ENCODE measurements at regions not wholly inside any gene's neighbourhood (a gene's known extent, or its start where the extent isn't known, plus 50 kb on each side); places are given as distances from the start of the nearest gene placed in this dataset.

GRCh38 chr12:75725521-75726111 lies 214.2 kb upstream of the KRR1 start:
- intact Hi-C loops (cut with DNase I): no loop called here
- Histone ChIP-seq H3K27ac (ENCODE audit: low read depth in 2 of 2, low read length in 2 of 2) (no peak overlapping the region), H3K4me3 (ENCODE audit: low read length in 3 of 3) (no peak overlapping the region), H3K4me1 (ENCODE audit: control insufficient read depth in 2 of 3, insufficient read depth in 2 of 3, low read depth in 1 of 3, low read length in 3 of 3) (peaks cover 0 to 11% (median 10%) of the 10 kb centered on the region in 3 donors), H3K27me3 (ENCODE audit: control insufficient read depth, insufficient read depth, low read length) (no peaks in the 10 kb centered on the region), H3K36me3 (ENCODE audit: control insufficient read depth in 2 of 3, insufficient read depth in 3 of 3, low read length in 3 of 3) (no peaks in the 10 kb centered on the region), H3K9ac (ENCODE audit: low read length in 3 of 3) (no peak overlapping the region), H3K9me3 (ENCODE audit: control insufficient read depth in 2 of 3, insufficient read depth in 1 of 3, low read length in 3 of 3) (no peaks in the 10 kb centered on the region)
- no peak for TF ChIP-seq CTCF (IDR thresholded peaks at IDR 0.05; ENCODE audit: borderline replicate concordance, extremely low read depth, insufficient read depth)
- FAIRE-seq: no peak
- DNase-seq: peak in 2 of 5 donors; percentile 37 to 42

GRCh38 chr12:75724928-75725312 lies 213.5 kb upstream of the KRR1 start:
- Histone ChIP-seq H3K9ac (ENCODE audit: low read length in 3 of 3) (no peak overlapping the region), H3K27me3 (ENCODE audit: control insufficient read depth, insufficient read depth, low read length) (no peaks in the 10 kb centered on the region), H3K9me3 (ENCODE audit: control insufficient read depth in 2 of 3, insufficient read depth in 1 of 3, low read length in 3 of 3) (no peaks in the 10 kb centered on the region), H3K4me1 (ENCODE audit: control insufficient read depth in 2 of 3, insufficient read depth in 2 of 3, low read depth in 1 of 3, low read length in 3 of 3) (peaks cover 0 to 11% (median 10%) of the 10 kb centered on the region in 3 donors), H3K27ac (ENCODE audit: low read depth in 2 of 2, low read length in 2 of 2) (no peak overlapping the region), H3K36me3 (ENCODE audit: control insufficient read depth in 2 of 3, insufficient read depth in 3 of 3, low read length in 3 of 3) (no peaks in the 10 kb centered on the region), H3K4me3 (ENCODE audit: low read length in 3 of 3) (no peak overlapping the region)
- DNase-seq (peak in 4 of 5 donors; percentile 47 to 91 (median 72)), FAIRE-seq (no peak)
- intact Hi-C loops (cut with DNase I): no loop called here
- no peak for TF ChIP-seq CTCF (IDR thresholded peaks at IDR 0.05; ENCODE audit: borderline replicate concordance, extremely low read depth, insufficient read depth)

GRCh38 chr12:75724307-75724927 lies 213.0 kb upstream of the KRR1 start:
- no peak for DNase-seq
- peaks cover 0 to 11% (median 10%) of the 10 kb centered on the region in 3 donors for H3K4me1 ChIP-seq (ENCODE audit: control insufficient read depth in 2 of 3, insufficient read depth in 2 of 3, low read depth in 1 of 3, low read length in 3 of 3)

More at GRCh38 chr12:75724307-75724927, 213.0 kb upstream of the KRR1 start:
- TF ChIP-seq CTCF (IDR thresholded peaks at IDR 0.05; ENCODE audit: borderline replicate concordance, extremely low read depth, insufficient read depth): no peak
- FAIRE-seq: no peak
- no peak overlapping the region for H3K27ac ChIP-seq (ENCODE audit: low read depth in 2 of 2, low read length in 2 of 2)
- H3K9me3 ChIP-seq (ENCODE audit: control insufficient read depth in 2 of 3, insufficient read depth in 1 of 3, low read length in 3 of 3): no peaks in the 10 kb centered on the region
- H3K36me3 ChIP-seq (ENCODE audit: control insufficient read depth in 2 of 3, insufficient read depth in 3 of 3, low read length in 3 of 3): no peaks in the 10 kb centered on the region
- no peak overlapping the region for H3K4me3 ChIP-seq (ENCODE audit: low read length in 3 of 3)
- H3K9ac ChIP-seq (ENCODE audit: low read length in 3 of 3): no peak overlapping the region
- no peaks in the 10 kb centered on the region for H3K27me3 ChIP-seq (ENCODE audit: control insufficient read depth, insufficient read depth, low read length)
- intact Hi-C loops (cut with DNase I): no loop called here

All from kidney (tissue), 13 donors.